ENCODE measurements at regions not wholly inside any gene's neighbourhood (a gene's known extent, or its start where the extent isn't known, plus 50 kb on each side); places are given as distances from the start of the nearest gene placed in this dataset.
"Not testable (repeated sequence)": the region's sequence is repeated elsewhere in the genome, so short reads cannot be mapped to it uniquely, and the experiment has no call there.

GRCh38 chr7:84813376-84813775, 373.5 kb downstream of the SEMA3D start:
- no peak for DNase-seq

DNA sequence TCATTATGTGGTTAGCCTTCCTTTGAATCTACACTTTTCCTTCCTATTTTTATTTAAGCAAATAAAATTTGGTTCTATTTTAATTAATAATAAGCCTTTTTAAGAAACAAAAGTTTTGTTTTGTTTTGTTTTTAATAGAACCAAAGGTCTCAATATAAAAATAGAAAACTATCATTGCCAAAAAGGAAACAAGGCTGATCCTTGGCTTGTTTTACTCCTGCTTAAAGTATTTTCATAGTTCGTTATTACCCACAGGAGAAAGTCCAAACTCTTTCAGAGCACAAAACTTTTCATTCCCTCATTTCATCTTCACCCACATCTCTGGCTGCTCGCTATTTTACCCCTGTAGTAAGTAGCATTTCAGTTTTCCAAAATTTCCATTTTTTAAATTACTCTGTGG, 374.8 kb downstream of the SEMA3D start:
- no peak for DNase-seq

DNA sequence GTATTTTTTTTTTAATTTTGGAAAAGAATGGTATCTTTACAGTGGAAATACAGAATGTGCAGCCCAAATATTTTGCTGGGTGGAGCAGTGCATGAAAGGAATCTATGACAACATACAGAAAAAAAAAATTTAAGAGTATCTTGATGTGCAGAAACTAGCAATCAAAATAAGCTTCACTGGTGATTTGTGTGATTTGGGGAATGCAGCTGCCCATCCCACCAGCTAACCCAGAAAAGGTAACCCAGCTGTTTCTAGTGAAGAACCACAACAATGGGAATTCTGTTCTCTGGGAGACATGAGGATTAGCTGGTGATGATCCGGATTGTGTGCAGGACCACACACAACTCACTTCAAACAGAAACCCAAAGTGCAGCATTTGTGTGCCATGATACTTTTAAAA, 375.5 kb downstream of the SEMA3D start:
- DNase-seq, result no peak

GRCh38 chr7:84809877-84810276, 377.0 kb downstream of the SEMA3D start:
- no peak for DNase-seq

DNA sequence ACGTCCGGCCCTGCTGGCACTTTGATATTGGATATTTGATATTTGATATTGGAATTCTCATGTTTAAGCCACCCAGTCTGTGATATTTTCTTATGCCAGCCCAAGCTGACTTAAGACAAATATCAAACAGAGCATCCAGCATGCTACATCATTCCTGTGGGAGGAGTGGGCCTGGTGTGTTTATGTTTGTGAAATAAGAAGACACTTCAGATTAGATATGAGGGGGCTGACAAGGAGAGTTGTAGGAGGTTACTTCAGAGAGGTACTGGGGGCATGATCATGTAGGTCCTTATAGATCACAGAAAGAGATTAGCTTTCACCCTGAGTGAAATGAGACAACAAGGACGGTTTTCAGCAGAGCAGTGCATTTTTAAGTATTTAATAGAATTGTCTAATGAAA, 382.9 kb downstream of the SEMA3D start:
- DNase-seq, result no peak

GRCh38 chr7:84801396-84801795, 385.5 kb downstream of the SEMA3D start:
- DNase-seq, result no peak

GRCh38 chr7:84800846-84801245, 386.0 kb downstream of the SEMA3D start:
- DNase-seq, result no peak

GRCh38 chr7:84799106-84799505, 387.8 kb downstream of the SEMA3D start:
- no peak for DNase-seq

DNA sequence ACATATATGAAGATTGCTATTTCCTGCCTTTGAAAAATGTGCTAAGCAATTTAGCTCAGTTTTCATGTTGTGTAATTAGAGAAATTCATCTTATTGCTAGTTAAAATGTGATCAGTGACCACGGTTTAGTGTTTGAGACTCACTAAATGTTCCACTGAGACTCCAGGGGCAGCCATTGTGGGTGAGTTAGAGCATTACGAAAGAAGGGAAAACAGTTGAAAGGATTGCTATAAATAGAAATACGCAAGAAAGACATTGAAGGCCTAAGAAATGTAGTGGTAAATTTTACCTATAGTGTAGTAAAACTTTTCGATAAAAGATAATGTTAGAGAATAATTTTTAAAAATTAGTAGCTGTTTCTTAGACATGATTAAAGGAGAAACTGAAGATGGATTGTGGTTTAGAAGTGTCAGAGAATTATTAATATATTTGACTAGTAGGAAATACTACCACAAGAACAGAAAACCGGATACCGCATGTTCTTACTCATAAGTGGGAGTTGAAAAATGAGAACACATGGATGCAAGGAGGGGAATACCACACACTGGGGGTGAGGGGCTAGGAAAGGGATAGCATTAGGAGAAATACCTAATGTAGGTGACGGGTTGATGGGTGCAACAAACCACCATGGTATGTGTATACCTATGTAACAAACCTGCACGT, 394.5 kb downstream of the SEMA3D start:
- no peak for DNase-seq

DNA sequence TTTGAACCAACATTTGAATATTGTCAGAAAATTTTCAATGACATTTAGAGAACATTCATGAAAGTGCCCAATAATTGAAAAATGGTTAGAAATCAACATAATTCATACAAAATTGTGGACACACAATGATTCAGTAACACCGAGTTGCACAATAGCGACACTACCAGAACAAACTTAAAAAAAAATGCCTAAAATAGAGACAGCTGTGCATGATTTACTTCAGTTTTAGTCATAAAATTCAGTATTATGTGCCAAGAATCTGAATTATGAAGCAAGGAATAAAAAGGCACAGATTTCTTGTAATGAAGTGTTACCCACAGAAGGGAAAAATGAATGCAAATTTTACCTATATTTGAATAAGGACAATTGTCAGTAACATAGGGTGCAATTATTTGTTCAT, 396.0 kb downstream of the SEMA3D start:
- no peak for DNase-seq

GRCh38 chr7:84786073-84786472, 400.8 kb downstream of the SEMA3D start:
- DNase-seq, result no peak

- no peak for DNase-seq
These were observed 402.4 kb downstream of the SEMA3D start for GRCh38 chr7:84784450-84784849.

- DNase-seq, result no peak
These were observed 403.6 kb downstream of the SEMA3D start for GRCh38 chr7:84783141-84783778.

DNA sequence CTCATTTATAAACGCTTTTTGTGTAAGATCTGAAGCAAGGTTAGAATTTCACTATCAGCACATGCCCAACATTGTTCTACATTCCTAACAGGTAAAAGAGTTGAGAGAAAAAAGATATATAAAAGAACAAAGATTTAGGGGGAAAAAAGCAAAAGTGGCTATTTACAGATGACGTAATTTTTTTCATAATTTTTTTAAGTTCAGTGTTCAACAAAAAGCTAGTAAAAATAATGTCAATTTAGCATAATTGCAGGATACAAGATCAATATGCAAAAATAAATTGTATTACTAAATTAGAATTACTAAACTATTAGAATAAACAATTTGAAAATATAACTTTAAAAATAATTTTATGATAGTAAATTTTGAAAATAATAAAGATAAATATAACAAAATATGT, 405.0 kb downstream of the SEMA3D start:
- DNase-seq, result no peak

GRCh38 chr7:84780158-84781124, 406.4 kb downstream of the SEMA3D start:
- no peak for DNase-seq

DNA sequence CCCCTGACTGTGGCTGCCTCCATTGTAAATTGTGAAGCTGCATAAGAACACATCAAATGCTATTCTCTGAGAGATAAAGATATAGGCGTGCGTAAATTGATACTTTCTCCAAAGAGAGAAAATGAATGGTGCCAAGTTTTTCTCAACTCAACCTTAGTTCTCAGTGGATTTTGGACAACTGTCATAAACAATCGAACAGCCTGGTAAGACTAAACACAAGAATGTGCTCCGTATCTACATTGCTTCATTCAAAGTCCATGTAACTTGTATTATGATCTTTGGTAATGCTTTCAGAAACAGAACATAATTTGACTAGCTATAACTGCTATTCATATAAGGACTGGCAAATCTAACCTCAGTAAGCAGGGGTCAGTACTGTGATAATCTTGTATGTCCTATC, 429.1 kb downstream of the SEMA3D start:
- no peak for DNase-seq

DNA sequence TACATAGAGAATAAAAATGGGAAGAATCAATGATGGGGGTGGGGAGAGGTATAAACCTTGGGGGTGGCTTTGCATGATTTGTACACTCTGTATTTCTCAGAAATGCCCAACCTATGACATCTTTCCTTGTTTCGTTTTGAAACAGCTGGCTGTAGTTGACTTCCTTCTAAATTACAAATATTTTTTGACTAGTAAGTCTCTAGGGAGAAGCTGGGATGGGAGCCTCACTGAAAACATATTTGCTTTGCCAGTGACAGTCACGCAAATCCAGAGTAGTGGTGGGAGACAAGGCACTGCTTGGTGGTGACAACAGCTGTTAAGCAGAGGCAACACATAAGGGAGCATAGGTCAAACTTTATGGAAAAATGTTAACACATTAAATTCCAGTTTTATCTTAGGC, 440.5 kb downstream of the SEMA3D start:
- DNase-seq, result no peak

DNA sequence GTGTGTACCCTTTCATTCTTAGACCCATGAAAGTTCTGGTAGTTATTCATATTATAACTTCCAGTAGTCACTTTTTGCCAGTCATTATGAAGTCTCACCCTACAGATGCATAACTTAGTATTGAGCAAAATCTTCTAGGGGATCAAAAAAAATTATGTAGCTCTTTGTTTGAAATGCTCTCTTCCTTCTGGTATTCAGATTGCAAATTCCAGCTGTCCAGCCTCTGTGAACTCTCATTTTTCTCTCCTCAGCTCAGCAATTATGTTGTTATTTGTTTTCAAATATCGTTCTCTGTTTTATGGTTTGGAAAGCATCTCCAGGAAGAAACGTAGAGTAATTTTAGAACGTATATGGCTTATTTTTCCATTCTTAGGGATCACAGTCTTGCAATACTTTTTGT, 442.5 kb downstream of the SEMA3D start:
- no peak for DNase-seq

DNA sequence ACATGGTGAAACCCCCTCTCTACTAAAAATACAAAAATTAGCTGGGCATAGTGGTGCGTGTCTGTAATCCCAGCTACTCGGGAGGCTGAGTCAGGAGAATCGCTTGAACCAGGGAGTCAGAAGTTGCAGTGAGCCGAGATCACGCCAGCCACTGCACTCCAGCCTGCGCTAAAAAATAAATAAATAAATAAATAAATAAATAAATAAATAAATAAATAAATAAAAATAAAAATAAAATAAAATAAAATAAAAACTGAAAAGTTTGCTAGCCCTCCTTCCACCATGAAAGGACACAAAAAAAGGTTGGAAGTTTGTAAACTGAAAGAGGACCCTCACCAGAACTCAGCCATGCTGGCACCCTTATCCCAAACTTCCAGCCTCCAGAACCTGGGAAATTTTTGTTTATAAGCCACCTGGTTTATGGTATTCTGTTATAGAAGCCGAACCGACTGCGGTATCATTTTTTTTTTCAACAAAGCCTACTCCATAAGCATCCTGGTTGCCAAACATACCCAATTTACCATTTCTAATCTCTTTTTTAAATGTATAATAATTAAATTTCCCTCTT, 448.2 kb downstream of the SEMA3D start:
- DNase-seq, result no peak

DNA sequence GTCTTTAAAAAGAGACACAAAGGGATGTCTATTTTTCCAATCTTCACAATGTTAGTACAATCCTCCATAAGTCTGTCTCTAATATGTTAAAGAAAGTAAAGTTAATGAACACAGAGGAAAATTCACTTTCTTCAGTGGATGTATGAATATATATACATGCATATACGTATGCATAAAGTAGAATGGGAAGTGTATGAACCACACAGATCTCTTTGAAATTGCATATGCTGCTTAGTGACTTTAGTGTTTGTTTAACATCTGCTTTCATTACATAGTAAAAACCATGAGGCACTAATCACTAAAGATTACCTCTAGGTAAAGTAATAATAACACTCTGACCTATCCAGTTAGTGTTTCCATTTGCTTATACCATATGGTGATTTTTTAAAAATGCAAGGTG, 451.2 kb downstream of the SEMA3D start:
- DNase-seq, result no peak

DNA sequence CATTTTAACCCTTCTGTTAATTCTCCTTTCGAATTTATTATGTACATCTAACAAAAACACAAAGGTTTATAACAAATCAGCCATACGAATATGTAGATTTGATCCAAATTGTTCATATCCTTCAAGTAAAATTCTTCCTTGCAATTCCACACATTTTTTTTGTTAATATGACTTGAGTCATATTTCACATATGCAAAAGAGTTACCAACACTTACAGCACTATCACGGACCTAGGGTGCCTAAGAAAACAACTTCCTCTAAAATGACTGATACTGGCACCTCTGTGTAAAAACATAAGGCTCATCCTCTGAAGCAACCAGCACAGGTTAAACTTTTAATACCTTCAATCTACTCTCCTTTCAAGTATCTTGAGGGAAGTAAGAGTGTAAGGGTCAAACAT, 451.8 kb downstream of the SEMA3D start:
- DNase-seq, result no peak

- not testable (repeated sequence) for DNase-seq
These were observed 452.9 kb downstream of the SEMA3D start for GRCh38 chr7:84733976-84734375.

GRCh38 chr7:84730864-84731263, 456.0 kb downstream of the SEMA3D start:
- not testable (repeated sequence) for DNase-seq

DNA sequence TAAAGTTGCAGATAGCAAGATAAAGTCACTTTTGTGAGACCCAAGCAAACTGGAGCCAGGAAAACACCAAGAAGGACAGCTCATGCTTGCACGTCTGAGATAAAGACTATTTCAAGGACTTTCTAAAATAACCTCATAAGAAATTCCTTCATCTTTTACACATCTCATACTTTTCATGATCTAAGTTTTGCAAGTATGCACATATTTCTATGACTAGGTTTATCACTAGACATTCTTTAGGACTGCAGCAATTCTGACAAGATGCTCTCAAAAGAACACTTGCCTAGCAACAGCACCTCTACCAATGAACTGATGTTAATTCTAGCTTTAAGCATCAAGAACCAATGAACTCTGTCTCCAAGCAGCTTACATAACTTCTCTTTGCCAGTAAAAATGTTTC, 457.6 kb downstream of the SEMA3D start:
- DNase-seq, result no peak
